ENCODE measurements at regions not wholly inside any gene's neighbourhood (a gene's known extent, or its start where the extent isn't known, plus 50 kb on each side); places are given as distances from the start of the nearest gene placed in this dataset.

- TF ChIP-seq TEAD4 (CRISPR knock-in tag; IDR thresholded peaks at IDR 0.05) (no peak), ATF3 (CRISPR knock-in tag; conservative IDR thresholded peaks at IDR 0.05) (no peak), CTCF (IDR thresholded peaks at IDR 0.05) (no peak), ZBTB43 (CRISPR knock-in tag; IDR thresholded peaks at IDR 0.05) (no peak), CREB1 (CRISPR knock-in tag; IDR thresholded peaks at IDR 0.05) (no peak), ZBTB21 (CRISPR knock-in tag; IDR thresholded peaks at IDR 0.05; ENCODE audit: borderline replicate concordance) (no peak), ATF2 (CRISPR knock-in tag; IDR thresholded peaks at IDR 0.05; ENCODE audit: borderline replicate concordance, low read depth) (no peak), MYBL2 (CRISPR knock-in tag; IDR thresholded peaks at IDR 0.05) (no peak)
- TF ChIP-seq, protein P1, sequence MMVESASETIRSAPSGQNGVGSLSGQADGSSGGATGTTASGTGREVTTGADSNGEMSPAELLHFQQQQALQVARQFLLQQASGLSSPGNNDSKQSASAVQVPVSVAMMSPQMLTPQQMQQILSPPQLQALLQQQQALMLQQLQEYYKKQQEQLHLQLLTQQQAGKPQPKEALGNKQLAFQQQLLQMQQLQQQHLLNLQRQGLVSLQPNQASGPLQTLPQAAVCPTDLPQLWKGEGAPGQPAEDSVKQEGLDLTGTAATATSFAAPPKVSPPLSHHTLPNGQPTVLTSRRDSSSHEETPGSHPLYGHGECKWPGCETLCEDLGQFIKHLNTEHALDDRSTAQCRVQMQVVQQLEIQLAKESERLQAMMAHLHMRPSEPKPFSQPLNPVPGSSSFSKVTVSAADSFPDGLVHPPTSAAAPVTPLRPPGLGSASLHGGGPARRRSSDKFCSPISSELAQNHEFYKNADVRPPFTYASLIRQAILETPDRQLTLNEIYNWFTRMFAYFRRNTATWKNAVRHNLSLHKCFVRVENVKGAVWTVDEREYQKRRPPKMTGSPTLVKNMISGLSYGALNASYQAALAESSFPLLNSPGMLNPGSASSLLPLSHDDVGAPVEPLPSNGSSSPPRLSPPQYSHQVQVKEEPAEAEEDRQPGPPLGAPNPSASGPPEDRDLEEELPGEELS (CRISPR knock-in tag; IDR thresholded peaks at IDR 0.05) = no peak
- TF ChIP-seq, protein P2, sequence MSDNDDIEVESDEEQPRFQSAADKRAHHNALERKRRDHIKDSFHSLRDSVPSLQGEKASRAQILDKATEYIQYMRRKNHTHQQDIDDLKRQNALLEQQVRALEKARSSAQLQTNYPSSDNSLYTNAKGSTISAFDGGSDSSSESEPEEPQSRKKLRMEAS (CRISPR knock-in tag; IDR thresholded peaks at IDR 0.05) = no peak
- TF ChIP-seq, protein P3, sequence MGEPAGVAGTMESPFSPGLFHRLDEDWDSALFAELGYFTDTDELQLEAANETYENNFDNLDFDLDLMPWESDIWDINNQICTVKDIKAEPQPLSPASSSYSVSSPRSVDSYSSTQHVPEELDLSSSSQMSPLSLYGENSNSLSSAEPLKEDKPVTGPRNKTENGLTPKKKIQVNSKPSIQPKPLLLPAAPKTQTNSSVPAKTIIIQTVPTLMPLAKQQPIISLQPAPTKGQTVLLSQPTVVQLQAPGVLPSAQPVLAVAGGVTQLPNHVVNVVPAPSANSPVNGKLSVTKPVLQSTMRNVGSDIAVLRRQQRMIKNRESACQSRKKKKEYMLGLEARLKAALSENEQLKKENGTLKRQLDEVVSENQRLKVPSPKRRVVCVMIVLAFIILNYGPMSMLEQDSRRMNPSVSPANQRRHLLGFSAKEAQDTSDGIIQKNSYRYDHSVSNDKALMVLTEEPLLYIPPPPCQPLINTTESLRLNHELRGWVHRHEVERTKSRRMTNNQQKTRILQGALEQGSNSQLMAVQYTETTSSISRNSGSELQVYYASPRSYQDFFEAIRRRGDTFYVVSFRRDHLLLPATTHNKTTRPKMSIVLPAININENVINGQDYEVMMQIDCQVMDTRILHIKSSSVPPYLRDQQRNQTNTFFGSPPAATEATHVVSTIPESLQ (CRISPR knock-in tag; IDR thresholded peaks at IDR 0.05) = no peak
- TF ChIP-seq, protein P4, sequence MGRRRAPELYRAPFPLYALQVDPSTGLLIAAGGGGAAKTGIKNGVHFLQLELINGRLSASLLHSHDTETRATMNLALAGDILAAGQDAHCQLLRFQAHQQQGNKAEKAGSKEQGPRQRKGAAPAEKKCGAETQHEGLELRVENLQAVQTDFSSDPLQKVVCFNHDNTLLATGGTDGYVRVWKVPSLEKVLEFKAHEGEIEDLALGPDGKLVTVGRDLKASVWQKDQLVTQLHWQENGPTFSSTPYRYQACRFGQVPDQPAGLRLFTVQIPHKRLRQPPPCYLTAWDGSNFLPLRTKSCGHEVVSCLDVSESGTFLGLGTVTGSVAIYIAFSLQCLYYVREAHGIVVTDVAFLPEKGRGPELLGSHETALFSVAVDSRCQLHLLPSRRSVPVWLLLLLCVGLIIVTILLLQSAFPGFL (CRISPR knock-in tag; IDR thresholded peaks at IDR 0.05; ENCODE audit: borderline replicate concordance) = no peak
- TF ChIP-seq, protein P5, sequence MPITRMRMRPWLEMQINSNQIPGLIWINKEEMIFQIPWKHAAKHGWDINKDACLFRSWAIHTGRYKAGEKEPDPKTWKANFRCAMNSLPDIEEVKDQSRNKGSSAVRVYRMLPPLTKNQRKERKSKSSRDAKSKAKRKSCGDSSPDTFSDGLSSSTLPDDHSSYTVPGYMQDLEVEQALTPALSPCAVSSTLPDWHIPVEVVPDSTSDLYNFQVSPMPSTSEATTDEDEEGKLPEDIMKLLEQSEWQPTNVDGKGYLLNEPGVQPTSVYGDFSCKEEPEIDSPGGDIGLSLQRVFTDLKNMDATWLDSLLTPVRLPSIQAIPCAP (CRISPR knock-in tag; IDR thresholded peaks at IDR 0.05) = no peak
These were observed 202.0 kb downstream of the SPTSSA start for GRCh38 chr14:34259996-34260395.
